ENCODE measurements at regions not wholly inside any gene's neighbourhood (a gene's known extent, or its start where the extent isn't known, plus 50 kb on each side); places are given as distances from the start of the nearest gene placed in this dataset.

DNA sequence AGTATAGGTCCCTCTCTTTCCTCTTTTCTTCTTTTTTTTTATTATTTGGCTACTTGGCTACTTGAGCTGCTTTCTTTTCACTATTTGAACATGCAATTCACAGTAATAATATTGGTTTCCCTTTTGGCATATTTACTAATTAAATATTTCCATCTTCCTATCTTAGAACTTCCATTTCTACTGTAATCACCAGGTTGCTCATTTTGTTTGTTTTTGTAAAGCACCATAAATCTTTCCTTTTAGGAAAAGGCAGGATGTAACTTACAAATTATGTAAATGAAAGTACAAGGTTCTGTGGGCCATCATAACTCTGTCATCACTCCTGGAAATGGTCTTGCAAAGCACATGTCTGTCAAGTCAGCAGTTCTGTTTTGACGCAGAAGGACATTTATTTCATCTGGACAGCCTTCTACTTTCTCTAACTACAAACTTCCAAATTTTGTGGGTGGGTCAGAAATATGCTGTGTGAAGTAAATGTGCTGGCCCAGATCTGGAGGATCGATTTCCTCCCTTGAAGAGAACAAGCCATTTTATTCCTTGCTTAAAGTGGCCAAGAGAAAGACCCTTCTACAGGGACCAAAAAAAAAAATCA, 71.7 kb upstream of the TNFSF18 start:
- WGBS (ENCODE audit: insufficient coverage), result no CpG with 5 or more reads among the region's 2 CpGs
- Histone ChIP-seq H3K4me2 (replicated peaks; ENCODE audit: low read depth, low read length, poor library complexity, severe bottlenecking) (peak overlapping the region; percentile 50), H3K4me3 (ENCODE audit: control extremely low read depth in 1 of 5, extremely low read depth in 1 of 5, insufficient read depth in 1 of 5, low read depth in 2 of 5, low read length in 4 of 5) (no peak overlapping the region), H2AFZ (ENCODE audit: insufficient read depth, low read depth, low read length, poor library complexity, severe bottlenecking) (peak overlapping the region; percentile 41), H3K4me1 (ENCODE audit: control insufficient read depth in 2 of 2, insufficient read depth in 2 of 2, low read length in 2 of 2) (peaks cover 28 to 35% of the 10 kb centered on the region in 2 donors), H3K27me3 (replicated peaks in 1 of 4; ENCODE audit: control extremely low read depth in 1 of 4, control insufficient read depth in 3 of 4, insufficient read depth in 4 of 4, low read length in 3 of 4) (no peaks in the 10 kb centered on the region), H3K27ac (ENCODE audit: low read length in 2 of 2) (peak overlapping the region in 1 of 2 donors; percentile 73), H4K20me1 (ENCODE audit: control insufficient read depth, insufficient read depth, low read length, poor library complexity, severe bottlenecking) (no peaks in the 10 kb centered on the region), H3K36me3 (replicated peaks in 1 of 2; ENCODE audit: control extremely low read depth in 1 of 2, control insufficient read depth in 1 of 2, extremely low read depth in 1 of 2, insufficient read depth in 2 of 2, low read length in 1 of 2) (no peaks in the 10 kb centered on the region), H3K79me2 (ENCODE audit: control insufficient read depth, insufficient read depth, low read length) (no peaks in the 10 kb centered on the region), H3K9me3 (ENCODE audit: control extremely low read depth in 1 of 3, control insufficient read depth in 2 of 3, insufficient read depth in 1 of 3, low read length in 2 of 3) (no peaks in the 10 kb centered on the region), H3K9ac (ENCODE audit: low read length) (peak overlapping the region; percentile 10)
- DNase-seq (no peak), ATAC-seq (ENCODE audit: low read depth) (no peak)
- peak overlapping the region; percentile 73 for H3K27ac Mint-ChIP-seq
- TF ChIP-seq, protein P1, sequence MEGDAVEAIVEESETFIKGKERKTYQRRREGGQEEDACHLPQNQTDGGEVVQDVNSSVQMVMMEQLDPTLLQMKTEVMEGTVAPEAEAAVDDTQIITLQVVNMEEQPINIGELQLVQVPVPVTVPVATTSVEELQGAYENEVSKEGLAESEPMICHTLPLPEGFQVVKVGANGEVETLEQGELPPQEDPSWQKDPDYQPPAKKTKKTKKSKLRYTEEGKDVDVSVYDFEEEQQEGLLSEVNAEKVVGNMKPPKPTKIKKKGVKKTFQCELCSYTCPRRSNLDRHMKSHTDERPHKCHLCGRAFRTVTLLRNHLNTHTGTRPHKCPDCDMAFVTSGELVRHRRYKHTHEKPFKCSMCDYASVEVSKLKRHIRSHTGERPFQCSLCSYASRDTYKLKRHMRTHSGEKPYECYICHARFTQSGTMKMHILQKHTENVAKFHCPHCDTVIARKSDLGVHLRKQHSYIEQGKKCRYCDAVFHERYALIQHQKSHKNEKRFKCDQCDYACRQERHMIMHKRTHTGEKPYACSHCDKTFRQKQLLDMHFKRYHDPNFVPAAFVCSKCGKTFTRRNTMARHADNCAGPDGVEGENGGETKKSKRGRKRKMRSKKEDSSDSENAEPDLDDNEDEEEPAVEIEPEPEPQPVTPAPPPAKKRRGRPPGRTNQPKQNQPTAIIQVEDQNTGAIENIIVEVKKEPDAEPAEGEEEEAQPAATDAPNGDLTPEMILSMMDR (IDR thresholded peaks at IDR 0.05), result no peak
- no peak for TF ChIP-seq EZH2 (IDR thresholded peaks at IDR 0.05; ENCODE audit: borderline replicate concordance, insufficient read depth, low read depth, low read length, poor library complexity, severe bottlenecking)
- ChIA-PET POLR2A (no interaction called here), CTCF (interaction anchor here (1.4 to 1.5 kb wide), 2 partner anchors 11 to 296 kb away, joined by 3 to 4 read pairs; no protein-coding TSS in a partner anchor)
- peaks cover 41% of the 10 kb centered on the region for H3K4me1 Mint-ChIP-seq
- intact Hi-C loops (cut with micrococcal nuclease), result no loop called here
- H3K4me3 Mint-ChIP-seq, result no peak overlapping the region
- no peaks in the 10 kb centered on the region for H3K27me3 Mint-ChIP-seq
- no peaks in the 10 kb centered on the region for H3K9me3 Mint-ChIP-seq (ENCODE audit: insufficient read depth)

DNA sequence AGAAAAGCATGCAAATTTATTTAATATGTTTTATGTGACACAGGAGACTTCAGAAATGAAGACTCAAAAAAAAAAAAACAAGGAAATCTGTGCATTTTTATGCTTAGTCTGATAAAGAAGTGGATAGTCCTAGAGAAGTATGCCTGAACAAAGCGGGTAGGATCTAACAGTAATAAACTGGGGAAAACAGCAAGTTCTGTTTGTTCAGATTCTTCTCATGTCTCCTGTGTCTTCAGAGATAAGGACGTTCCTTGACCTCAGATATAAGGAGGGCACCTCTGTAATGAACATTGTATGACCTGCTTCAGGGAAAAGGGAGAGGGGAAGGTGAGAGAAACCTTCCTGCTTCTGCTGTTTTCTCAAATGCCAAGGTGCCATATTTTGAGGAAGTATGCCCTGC, 67.7 kb upstream of the TNFSF18 start:
- no peak overlapping the region for H3K27ac ChIP-seq (ENCODE audit: low read length in 2 of 2)
- no peaks in the 10 kb centered on the region for H3K79me2 ChIP-seq (ENCODE audit: control insufficient read depth, insufficient read depth, low read length)
- Mint-ChIP-seq H3K4me3 (peak overlapping the region; percentile 37), H3K27me3 (no peaks in the 10 kb centered on the region), H3K9me3 (ENCODE audit: insufficient read depth) (no peaks in the 10 kb centered on the region), H3K27ac (peak overlapping the region; percentile 75), H3K4me1 (peaks cover 49% of the 10 kb centered on the region)
- H3K4me2 ChIP-seq (replicated peaks; ENCODE audit: low read depth, low read length, poor library complexity, severe bottlenecking), result peak overlapping the region; percentile 24
- H3K4me3 ChIP-seq (ENCODE audit: control extremely low read depth in 1 of 5, extremely low read depth in 1 of 5, insufficient read depth in 1 of 5, low read depth in 2 of 5, low read length in 4 of 5), result no peak overlapping the region
- CTCF ChIA-PET, result no interaction called here
- no peak for DNase-seq
- WGBS (ENCODE audit: insufficient coverage), result 82% methylated on average over 2 of the region's 2 CpGs
- H3K9me3 ChIP-seq (ENCODE audit: control extremely low read depth in 1 of 3, control insufficient read depth in 2 of 3, insufficient read depth in 1 of 3, low read length in 2 of 3), result no peaks in the 10 kb centered on the region
- no peak for ATAC-seq (ENCODE audit: low read depth)
- peaks cover 28 to 38% of the 10 kb centered on the region in 2 donors for H3K4me1 ChIP-seq (ENCODE audit: control insufficient read depth in 2 of 2, insufficient read depth in 2 of 2, low read length in 2 of 2)
- POLR2A ChIA-PET, result no interaction called here
- no peaks in the 10 kb centered on the region for H3K36me3 ChIP-seq (replicated peaks in 1 of 2; ENCODE audit: control extremely low read depth in 1 of 2, control insufficient read depth in 1 of 2, extremely low read depth in 1 of 2, insufficient read depth in 2 of 2, low read length in 1 of 2)
- H3K27me3 ChIP-seq (replicated peaks in 1 of 4; ENCODE audit: control extremely low read depth in 1 of 4, control insufficient read depth in 3 of 4, insufficient read depth in 4 of 4, low read length in 3 of 4), result no peaks in the 10 kb centered on the region
- TF ChIP-seq, protein P1 (IDR thresholded peaks at IDR 0.05), result no peak
- no peak for TF ChIP-seq EZH2 (IDR thresholded peaks at IDR 0.05; ENCODE audit: borderline replicate concordance, insufficient read depth, low read depth, low read length, poor library complexity, severe bottlenecking)
- H4K20me1 ChIP-seq (ENCODE audit: control insufficient read depth, insufficient read depth, low read length, poor library complexity, severe bottlenecking), result no peaks in the 10 kb centered on the region
- intact Hi-C loops (cut with micrococcal nuclease), result loop anchor here (10.0 kb wide), 1 partner anchor 296 kb away; no protein-coding TSS in a partner anchor
- no peak overlapping the region for H3K9ac ChIP-seq (ENCODE audit: low read length)
- H2AFZ ChIP-seq (ENCODE audit: insufficient read depth, low read depth, low read length, poor library complexity, severe bottlenecking), result no peak overlapping the region
